ENCODE measurements at regions not wholly inside any gene's neighbourhood (a gene's known extent, or its start where the extent isn't known, plus 50 kb on each side); places are given as distances from the start of the nearest gene placed in this dataset.

DNA sequence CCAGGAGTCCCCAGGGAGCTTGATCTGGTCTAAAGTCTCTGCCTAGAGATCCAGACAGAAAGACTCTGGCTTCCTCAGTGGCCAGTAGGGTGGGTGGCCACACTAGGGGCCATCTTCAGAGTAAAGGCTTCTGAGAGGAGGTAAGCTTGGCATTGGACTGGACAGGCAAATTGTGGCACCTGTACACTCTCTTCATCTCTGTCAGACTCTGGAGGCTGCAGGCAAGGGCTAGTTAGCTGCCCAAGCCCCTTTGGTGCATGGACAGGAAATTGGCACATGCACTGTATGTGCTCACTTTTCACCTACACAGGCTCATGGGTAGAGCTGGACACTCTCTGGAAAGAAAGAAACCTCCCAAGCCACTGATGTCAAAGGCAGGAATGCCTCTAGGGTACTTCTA is 142.8 kb downstream of the PJA1 start:
- no peak for TF ChIP-seq POLR2A (IDR thresholded peaks at IDR 0.05)
- no peak for TF ChIP-seq CTCF (IDR thresholded peaks at IDR 0.05)
- intact Hi-C loops (cut with DNase I; ENCODE audit: low total_unique reads): no loop called here

GRCh38 chrX:69021141-69021960 is 143.9 kb downstream of the PJA1 start:
- Histone ChIP-seq H3K27me3 (no peaks in the 10 kb centered on the region), H3K4me3 (no peak overlapping the region), H3K36me3 (ENCODE audit: low read depth, missing control alignments) (no peaks in the 10 kb centered on the region), H3K27ac (no peak overlapping the region), H3K4me1 (peaks cover 12% of the 10 kb centered on the region), H3K9me3 (no peaks in the 10 kb centered on the region)
- whole genome bisulfite sequencing, 2 donors: 59 to 78% methylated on average over 5 to 9 of the region's 10 CpGs
- no peak for DNase-seq
- intact Hi-C loops (cut with DNase I; ENCODE audit: low total_unique reads): no loop called here
- TF ChIP-seq POLR2A (IDR thresholded peaks at IDR 0.05): no peak
- no peak for TF ChIP-seq CTCF (IDR thresholded peaks at IDR 0.05)

More for the DNA sequence above, 142.8 kb downstream of the PJA1 start:
- Histone ChIP-seq H3K36me3 (ENCODE audit: low read depth, missing control alignments) (no peaks in the 10 kb centered on the region), H3K27ac (no peak overlapping the region), H3K9me3 (no peaks in the 10 kb centered on the region), H3K4me1 (peaks cover 12% of the 10 kb centered on the region), H3K27me3 (no peaks in the 10 kb centered on the region), H3K4me3 (no peak overlapping the region)
- no peak for DNase-seq

- Histone ChIP-seq H3K27me3 (no peaks in the 10 kb centered on the region), H3K36me3 (ENCODE audit: low read depth, missing control alignments) (no peaks in the 10 kb centered on the region), H3K4me3 (no peak overlapping the region), H3K9me3 (no peaks in the 10 kb centered on the region), H3K27ac (no peak overlapping the region), H3K4me1 (peaks cover 12% of the 10 kb centered on the region)
- intact Hi-C loops (cut with DNase I; ENCODE audit: low total_unique reads): no loop called here
- 83 to 87% methylated on average over 3 of the region's 3 CpGs for WGBS, 2 donors
- no peak for DNase-seq
- TF ChIP-seq POLR2A (IDR thresholded peaks at IDR 0.05) (no peak), CTCF (IDR thresholded peaks at IDR 0.05) (no peak)
Measured at GRCh38 chrX:69020316-69020715, 144.9 kb downstream of the PJA1 start.

- no peaks in the 10 kb centered on the region for H3K36me3 ChIP-seq (ENCODE audit: low read depth, missing control alignments)
- intact Hi-C loops (cut with DNase I; ENCODE audit: low total_unique reads): no loop called here
- no peak for DNase-seq
- 67% methylated on average over 1 of the region's 2 CpGs; no CpG with 5 or more reads in 1 of the 2 donors for WGBS, 2 donors
- H3K9me3 ChIP-seq: no peaks in the 10 kb centered on the region
- H3K4me3 ChIP-seq: no peak overlapping the region
- no peaks in the 10 kb centered on the region for H3K27me3 ChIP-seq
- H3K27ac ChIP-seq: no peak overlapping the region
- no peak for TF ChIP-seq POLR2A (IDR thresholded peaks at IDR 0.05)
- no peak for TF ChIP-seq CTCF (IDR thresholded peaks at IDR 0.05)
- H3K4me1 ChIP-seq: peaks cover 8% of the 10 kb centered on the region
Measured at GRCh38 chrX:69019073-69019890, 146.0 kb downstream of the PJA1 start.

Data from testis (tissue), 2 donors.